Activated CD4-positive, alpha-beta T cell treated with anti-CD3 and anti-CD28 coated beads, Interleukin-2, amount 50 U/mL, for 16 hours (primary cell): ENCODE measurements at regions not wholly inside any gene's neighbourhood (a gene's known extent, or its start where the extent isn't known, plus 50 kb on each side); places are given as distances from the start of the nearest gene placed in this dataset.

Experiments used
- DNase-seq: peaks from one replicate; pipeline ENCODE4 v3.0.0-alpha.2; 2020

DNA sequence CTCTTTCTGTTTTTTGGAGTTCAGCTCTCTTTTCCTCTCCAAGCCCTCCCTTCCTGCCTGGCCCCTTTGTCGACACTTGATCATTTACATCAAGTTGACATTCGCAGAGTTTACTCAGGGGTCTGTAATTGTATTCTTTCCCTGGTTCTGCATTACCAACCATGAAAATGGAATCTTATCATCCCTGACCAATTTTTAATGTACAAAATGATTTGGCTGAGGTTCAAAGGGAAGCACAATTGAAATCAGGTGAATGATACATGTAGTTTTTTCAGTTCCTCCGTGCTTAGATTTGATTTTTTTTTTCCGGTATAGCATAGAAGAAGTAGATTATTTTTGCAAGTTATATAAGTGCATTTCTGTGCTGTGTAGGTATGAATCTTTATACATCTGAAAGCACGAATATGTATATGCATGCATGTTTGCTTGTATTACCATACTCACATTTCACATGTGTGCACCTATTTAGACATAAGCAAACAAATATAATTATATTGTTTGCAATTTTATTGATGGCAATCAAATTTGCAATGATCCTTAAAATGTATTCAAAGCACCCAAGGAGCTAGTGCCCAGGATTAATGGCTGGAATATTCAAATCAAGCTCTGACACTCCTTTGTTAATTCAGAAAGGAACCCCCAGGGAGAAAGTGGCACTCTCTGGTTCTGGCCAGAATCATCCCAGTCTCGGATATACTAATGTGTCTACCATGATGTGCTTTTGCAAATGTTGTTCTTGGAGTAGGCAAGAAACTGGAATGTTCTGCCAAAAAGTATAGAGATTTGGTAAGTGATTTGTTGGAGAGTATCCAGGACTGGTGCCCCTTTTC is 189.3 kb downstream of the VRK1 start:
- no peak for DNase-seq

DNA sequence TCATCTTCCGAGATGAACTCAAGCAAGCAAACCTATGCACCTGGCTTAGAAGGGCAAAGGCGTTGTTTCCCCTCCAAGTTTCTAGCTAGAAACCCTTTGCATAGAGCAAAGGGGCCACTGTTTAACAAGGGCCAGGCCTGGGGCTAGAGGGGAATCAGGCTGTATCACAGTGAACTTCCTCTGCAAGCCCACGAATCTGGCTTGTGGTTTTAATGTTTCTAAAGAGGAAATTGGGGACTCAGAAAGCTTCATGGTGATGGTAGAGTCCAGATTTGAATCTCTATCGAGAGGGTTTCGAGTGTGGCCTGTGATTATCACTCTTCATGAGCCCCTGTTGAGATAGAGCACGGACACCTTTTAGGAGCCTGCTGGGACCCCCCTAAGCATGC is 189.9 kb downstream of the VRK1 start:
- DNase-seq, result no peak

DNA sequence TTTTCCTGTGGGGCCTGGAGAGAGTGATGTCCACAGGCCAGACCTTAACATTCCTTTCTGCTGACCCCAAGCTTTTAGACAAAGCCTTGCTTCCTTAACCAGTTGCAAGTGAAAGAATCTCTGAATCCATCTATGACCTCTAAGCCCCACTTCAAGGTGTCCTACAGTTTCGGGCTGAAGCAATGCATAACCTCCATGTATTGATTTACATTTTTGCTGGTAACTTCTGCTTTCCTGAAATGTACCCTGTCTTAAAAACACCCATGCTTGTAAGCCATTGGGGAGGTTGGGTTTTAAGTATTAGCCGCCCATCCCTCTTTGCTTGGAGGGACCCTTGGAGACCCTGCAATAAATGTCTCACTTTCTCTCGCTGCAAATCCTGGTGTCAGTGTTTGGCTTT is 190.6 kb downstream of the VRK1 start:
- DNase-seq, result no peak

DNA sequence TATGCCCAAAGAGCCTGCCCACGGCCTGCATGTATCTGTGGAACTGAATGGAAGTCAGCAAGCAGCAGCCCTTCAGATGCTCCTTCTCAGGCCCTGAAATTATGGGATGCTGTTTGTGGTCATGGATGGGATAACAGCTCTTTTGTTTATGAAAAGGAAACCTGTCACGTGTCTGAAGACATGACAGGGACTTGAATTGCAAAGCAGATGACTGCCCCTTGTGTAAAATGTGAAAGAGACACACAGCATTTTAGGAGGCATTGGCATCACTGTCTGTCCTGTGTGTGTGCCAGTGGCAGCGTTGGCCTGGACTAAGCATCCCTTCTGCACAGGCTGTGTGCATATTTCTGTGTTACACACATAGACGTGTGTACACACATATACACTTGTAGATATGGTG is 192.1 kb downstream of the VRK1 start:
- no peak for DNase-seq

DNA sequence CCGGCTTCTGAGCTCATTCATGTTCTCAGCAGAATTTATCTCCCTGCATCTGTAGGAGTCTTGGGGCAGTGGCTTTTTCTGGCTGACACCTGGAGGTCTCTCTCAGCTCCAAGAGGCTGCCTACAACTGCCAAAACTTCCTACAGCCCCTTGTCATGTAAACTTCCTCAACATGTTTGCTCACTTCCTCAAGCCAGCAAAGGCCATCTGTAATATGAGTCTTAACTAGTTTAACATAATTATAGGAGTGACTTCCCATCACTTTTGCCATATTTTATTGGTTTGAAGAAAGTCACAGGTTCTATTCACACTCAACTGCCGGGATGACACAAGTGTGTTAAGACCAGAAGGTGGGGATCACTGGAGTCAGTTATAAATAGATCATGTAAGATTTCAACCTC is 194.0 kb downstream of the VRK1 start:
- no peak for DNase-seq

DNA sequence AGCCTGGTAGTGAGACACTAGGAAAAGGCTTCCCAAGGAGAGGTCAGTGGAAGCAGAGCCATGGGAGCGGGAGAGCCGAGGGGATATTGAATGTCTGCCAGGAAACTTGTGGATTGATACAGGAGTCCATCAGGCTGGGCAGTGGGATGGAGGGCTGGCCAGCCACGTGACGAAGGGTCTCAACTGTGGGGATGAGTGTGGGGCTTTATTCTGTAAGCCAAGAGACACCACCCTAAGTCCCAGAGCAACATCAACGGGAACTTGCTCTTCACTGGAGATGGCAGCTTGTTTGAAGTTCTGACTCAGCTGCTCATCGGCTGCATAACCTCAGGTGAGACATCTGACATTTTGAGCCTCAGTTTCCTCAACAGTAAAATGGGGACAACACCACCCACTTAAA is 197.8 kb downstream of the VRK1 start:
- DNase-seq, result no peak

DNA sequence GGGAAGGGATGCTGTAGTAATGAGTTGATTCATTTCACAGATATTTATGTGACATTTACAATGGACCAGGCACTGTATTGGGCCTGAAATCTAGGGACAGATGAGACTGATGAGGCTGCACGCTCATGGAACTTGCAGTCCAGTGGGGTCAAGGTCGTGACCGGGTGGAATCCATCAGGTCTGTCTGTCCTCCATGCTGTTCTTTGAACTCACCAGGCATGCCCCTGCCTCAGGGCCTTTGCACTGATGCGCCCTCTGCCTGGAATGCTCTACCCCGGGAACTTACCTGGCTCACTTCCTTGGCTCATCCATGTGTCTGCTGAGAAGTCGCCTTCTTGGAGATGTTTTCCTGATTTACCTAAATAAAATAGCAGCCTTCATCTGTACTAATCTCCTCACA is 200.1 kb downstream of the VRK1 start:
- DNase-seq, result no peak

DNA sequence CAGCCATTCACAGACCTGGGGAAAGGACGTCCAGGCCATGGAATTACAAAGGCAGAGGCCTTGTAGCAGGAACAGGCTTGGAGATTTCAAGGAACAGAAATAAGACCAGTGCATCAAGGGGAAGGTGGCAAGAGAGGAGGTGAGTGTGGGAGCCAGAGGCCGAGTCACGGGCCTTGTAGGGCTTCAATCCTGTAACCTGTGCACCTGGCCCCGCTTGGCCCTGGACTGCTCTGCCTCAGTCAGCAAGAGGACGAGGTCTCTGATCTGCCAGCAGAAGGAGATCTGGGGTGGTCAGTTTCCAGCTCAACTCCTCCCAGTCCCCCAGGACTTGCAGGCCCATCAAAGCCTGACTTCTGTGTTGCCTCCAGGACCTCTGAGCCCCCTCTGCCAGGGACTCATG is 200.8 kb downstream of the VRK1 start:
- DNase-seq, result no peak

DNA sequence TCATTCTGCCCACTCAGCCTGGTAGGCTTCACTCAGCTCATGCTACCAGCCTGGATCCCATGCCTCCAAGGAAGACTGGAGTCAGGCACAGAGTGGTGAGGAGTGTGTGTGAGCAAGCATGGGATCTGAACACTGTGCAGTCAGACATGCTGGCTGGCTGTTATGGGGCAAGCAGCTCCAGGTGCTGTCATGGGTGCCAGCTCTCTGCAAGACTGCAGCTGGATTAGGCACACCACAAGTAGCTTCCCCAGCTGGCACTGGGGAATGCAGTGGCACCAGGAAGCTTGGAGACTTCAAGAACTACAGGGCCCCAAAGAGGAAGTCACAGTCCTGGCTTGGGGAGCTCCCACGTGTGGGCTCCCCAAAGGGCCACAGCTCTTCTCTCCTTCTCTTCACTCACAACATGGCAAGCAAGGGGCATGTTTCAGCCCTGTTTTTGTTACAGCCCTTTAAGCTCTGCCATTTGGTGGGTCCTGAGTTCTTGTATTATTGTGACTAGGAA is 202.5 kb downstream of the VRK1 start:
- no peak for DNase-seq

DNA sequence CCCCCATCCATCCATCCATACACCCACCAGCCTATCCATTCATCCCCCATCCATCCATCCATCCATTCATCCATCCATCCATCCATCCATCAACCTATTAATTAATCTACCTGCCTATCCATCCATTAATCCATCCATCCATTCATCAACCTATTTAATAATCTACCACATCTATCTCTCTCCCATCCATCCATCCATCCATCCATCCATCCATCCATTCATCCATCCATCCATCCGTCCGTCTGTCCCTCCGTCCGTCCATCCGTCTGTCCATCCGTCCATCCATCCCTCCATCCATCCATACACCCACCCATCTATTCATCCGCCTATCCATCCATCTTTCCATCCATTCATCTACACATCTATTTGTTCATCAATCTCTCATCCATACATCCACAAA is 205.3 kb downstream of the VRK1 start:
- no peak for DNase-seq

DNA sequence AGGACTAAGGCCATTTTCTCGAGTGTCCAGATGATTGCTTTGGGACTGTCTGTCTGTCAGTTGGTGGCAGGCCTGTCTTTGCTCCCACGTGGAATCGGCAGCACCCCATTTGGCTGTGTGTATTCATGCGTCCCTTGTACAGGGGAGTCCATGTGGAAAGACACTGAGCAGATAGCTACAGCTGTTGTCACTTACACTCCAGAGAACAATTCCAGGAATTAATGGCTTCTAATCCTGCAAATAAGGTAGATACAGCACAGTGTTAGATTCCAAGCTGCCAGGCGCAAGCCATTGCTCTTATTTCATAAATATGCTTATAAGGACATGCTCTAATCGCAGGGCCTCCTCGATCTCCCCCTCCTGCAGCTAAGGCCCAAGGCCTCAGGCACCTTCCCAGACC is 208.8 kb downstream of the VRK1 start:
- DNase-seq, result no peak

DNA sequence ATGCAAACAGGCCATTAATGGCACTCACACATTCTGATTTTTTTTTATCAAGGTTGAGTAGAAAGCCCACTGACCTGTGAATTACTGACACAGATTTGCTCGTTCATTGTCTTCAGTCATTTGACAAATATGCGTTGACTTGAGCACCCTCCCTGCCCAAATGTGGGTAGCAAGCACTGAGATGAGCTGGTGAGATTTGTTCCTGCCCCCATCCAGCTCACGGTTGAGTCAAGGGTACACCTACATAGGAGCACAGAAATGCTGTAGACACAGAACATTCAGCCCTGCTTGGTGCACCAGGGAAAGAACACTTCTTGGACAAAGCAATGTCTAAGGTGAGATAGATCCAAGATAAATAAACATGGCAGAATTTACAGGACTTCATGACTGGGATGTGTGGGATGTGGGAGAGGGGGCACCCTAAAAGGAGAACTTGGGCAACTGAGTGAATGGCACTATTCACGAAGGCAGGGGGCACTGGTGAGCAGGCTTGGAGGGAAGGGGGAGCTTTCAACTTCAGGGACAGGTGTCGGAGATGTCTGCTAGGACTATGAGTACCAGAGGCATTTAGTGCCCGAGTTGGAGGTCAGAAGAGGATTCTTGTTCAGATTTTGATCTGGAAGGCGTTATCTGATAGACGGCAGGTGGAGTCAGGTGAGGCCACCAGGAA is 213.4 kb downstream of the VRK1 start:
- no peak for DNase-seq

DNA sequence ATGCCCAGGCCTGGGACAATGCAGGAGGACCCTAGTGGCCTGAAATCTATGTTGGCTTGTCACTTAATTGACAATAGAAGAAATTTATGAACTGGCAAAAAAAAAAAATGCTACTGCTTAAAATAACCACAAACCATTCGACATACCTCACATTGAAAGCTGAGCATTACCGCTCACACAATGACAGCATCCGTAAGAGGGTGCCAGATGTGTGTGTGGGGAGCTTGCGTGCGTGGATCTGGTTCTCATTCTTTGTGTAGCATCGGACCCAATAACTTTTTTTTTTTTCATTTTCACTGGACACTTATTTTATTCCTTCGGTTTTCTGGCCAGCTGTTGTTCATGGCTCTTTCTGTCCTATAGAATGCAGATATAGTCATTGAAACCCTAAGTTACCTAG is 216.7 kb downstream of the VRK1 start:
- no peak for DNase-seq

DNA sequence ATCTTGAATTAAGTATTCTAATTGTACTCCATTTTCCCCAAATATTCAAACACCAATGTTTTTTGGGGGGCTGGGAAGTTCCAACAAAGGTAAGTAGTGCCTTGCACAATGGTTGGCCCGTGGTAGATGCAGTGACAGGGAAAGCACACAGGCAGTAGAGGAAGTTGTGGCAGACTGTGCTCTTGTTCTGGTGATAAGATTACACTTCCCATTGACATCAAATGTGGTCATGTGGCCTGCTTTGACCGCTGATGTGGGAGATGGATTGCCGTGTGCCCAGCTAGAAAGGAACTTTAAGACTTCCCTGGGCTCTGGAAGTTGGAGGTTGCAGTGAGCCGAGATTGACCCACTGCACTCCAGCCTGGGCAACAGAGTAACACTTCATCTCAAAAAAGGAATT is 223.8 kb downstream of the VRK1 start:
- DNase-seq, result no peak

DNA sequence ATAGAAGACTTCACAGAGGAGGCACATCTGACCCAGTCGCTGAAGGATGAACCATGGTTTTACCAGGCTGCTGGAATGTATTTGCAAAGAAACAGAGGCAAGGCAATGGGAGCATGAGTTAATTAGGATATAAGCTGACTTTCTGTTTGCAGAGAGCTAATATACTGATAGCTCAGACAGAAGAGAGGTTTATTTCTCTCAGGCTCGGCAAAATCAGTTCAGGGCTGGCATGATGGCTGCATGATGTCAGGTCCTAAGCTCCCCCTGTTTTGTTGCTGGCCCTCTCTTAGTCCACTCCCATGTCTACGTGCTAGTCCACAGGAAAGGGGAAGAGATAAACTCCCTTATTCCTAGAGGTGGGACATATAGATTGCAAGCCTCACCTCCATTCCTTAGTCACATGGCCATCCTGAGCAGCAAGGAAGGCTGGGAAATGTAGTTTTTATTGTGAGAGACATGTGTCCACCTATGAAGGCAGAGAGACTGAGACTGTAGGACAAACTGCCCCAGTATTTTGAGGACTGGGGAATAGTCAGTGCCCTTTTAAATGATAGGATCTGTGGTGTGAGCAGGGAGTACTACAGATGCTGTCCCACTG is 224.5 kb downstream of the VRK1 start:
- no peak for DNase-seq

DNA sequence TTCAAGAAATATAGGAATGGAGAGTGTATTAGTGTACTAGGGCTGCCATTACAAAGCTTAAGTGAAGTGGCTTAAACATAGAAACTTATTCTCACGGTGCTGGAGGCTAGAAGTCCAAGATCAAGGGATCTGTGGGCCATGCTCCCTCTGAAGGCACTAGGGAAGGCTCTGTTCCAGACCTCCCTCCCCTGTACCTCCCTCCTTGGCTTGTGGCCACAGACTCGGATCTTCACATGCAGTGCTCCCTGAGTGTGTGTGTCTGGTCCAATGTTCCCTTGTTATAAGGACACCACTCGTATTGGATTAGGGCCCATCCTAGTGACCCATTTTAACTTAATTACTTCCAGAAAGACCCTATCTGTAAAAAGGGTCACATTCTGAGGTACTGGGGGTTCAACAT is 225.6 kb downstream of the VRK1 start:
- DNase-seq, result no peak

DNA sequence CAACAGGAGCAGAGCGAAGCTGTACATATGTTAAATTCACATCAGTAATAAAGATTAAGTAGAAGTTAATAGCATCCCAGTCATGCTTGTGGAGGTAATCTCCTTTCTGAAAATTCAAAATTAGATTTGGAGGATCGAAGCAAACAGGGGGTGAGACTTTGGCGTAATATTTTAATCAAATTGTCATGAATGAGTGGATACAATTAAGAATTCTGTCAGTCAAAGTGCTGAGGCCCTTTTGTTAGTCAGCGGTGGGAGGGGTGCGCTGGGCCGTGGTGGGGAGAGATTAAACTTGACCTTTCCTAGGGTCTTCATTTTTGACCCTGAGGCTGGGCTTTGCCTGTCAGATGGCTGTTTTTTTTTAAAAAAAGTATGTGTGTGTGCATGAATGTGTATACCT is 226.7 kb downstream of the VRK1 start:
- no peak for DNase-seq

DNA sequence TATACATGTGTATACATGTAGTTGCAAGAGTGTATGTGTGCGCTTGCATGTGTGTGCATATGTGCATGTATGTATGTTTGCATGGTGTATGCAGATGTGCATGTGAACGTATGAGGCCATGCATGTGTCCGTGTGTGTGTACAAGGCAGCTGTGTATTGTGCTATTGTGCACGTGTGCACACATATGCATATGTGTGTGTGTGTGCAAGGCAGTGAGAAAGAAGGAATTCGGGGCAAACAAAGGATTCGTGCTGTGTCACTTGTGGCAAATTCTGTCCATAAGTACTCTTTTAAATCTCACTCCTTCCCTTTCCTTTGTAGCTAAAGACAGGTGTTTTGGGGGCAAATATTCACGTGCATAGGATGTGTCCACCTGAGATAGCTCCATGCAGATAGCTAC is 227.1 kb downstream of the VRK1 start:
- DNase-seq, result no peak

DNA sequence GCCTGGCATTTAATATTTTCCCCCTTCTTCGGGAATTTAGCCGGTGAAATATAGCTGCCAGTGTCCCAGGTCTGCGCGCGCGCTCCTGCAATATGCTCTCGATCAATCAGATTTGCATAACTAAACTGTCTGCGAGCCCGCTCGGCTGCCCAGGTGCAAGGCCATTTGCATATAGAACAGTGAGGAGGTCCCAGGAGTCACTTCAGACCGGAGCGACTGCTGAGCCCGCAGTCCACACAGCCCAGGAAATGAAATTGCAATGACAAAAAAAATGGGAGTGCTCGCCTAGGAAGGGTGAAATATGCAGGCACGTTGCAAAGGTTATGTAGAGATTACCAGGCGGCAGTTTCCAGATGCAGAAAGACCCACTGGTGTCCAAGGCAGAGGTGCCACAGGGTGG is 228.5 kb downstream of the VRK1 start:
- no peak for DNase-seq

DNA sequence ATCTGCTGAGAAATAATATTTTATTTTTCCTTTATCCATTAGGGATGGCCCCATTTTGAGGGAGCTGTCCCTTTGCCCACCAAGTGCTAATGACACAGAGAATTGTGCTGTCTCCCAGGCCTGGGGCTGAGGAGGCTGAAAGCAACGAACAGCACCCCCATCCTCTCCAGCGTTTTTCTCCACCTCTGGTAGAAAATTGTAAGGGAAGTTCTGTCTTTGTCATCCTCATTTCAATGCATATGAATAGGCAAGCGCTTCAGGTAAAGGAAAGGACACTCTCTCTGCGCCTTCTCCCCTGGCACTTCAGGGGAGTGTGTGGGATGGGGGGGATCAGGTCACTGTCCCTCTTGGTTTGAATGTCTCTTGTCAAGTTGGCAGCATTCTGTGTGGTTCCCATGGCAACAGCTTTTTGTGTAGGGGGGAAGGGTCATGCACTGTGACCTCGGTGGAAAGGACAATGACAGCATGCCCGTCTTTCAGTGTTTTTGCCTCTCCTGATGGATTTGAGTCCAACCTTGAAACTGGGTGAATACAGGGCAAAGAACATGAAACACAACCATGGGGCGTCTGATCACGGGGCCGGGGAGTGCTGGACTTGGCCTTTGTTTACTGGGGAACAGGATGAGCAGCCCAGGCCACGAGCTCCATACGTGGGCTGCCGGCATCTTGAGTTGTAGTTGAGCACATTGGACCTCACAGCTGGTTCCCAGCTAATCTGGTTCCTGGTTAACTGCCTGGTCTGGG is 230.2 kb downstream of the VRK1 start:
- no peak for DNase-seq

DNA sequence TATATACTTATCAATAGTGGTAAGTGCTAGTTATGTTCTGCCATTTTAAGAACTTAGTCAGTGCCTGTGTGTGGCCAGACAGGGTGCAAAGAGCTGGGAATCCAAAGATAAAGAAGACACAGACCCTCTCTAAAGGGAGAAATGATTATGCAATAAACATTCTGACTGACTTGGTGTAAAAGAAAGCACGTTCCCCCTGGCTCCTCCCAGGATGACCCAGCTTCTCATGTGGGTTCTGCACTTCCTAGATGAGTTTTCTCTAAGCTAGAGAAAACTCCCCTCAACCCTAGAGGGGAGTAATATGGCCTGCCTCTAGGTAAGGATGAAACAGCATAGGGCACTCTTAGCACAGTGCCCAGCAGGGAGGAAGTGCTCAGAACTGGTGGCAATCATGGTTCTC is 231.2 kb downstream of the VRK1 start:
- DNase-seq, result no peak

DNA sequence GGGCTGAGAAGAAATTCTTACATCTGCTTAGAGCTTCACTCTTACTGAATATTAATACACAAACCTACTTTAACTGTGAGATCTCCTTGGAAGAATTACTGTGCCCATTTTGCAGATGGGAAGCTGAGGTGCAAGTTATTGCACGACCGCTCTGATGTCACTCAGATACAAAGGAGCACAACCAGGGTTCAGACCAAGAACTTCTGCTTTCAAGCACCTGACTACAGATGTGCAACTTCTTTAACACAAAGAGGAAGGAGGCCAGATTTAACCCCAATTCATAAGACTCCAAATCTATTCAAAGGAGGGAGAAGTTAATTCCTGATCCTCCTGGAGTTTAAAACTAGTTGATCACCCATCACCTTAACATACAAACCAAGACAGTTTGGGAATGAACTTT is 232.6 kb downstream of the VRK1 start:
- DNase-seq, result no peak

DNA sequence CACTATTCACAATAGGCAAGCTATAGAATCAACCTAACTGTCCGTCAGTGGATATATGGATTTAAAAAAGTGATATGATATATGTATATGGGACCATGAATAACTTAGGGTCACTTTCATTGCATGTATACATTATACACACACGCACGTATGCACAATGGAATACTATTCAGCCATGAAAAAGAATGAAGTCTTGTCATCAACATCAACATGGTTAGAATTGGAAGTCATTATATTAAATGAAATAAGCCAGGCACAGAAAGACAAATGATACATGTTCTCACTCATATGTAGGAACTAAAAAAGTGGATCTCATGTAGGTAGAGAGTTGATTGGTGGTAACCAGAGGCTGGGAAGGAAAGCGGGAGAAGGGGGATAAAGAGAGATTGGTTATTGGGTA is 234.3 kb downstream of the VRK1 start:
- DNase-seq, result no peak
